ENCODE measurements at regions not wholly inside any gene's neighbourhood (a gene's known extent, or its start where the extent isn't known, plus 50 kb on each side); places are given as distances from the start of the nearest gene placed in this dataset.

GRCh38 chr4:124804041-124804440 is 91.5 kb upstream of the ANKRD50 start:
- no peak for TF ChIP-seq CTCF (IDR thresholded peaks at IDR 0.05)
- no peak for TF ChIP-seq ZFX (IDR thresholded peaks at IDR 0.05; ENCODE audit: borderline replicate concordance)
